Ovary (tissue), 7 donors: ENCODE measurements at regions not wholly inside any gene's neighbourhood (a gene's known extent, or its start where the extent isn't known, plus 50 kb on each side); places are given as distances from the start of the nearest gene placed in this dataset.

Experiments used
- DNase-seq, 5 donors: peaks; one replicate each; pipeline ENCODE4 v3.0.0-alpha.2; 2019 to 2020
- H3K27ac ChIP-seq, 2 donors: fragments of 200-600 bp; one replicate each; pipeline versions ENCODE4 v1.5.1 to v1.8.0; 2019 to 2022
- H3K27me3 ChIP-seq: fragments of 200-600 bp; one replicate; pipeline ENCODE4 v1.8.0; 2022
- H3K36me3 ChIP-seq: fragments of 200-600 bp; sonication (generic); one replicate; pipeline ENCODE4 v1.5.1; 2019
- H3K4me1 ChIP-seq: one replicate; pipeline ENCODE4 v1.8.1; 2013; ENCODE audit warnings: mild to moderate bottlenecking, moderate library complexity; ENCODE audit not compliant: insufficient read depth
- H3K4me3 ChIP-seq: fragments of 200-600 bp; sonication (generic); one replicate; pipeline ENCODE4 v1.5.1; 2017
- H3K9me3 ChIP-seq, 2 donors: fragments of 200-600 bp in 1 of 2; sonication (generic) in 1 of 2; one replicate each; pipeline versions ENCODE4 v1.5.1 to v1.8.1; 2013 to 2019; ENCODE audit warnings: mild to moderate bottlenecking in 1 of 2, moderate library complexity in 1 of 2
- EP300 ChIP-seq: sonication (generic); formaldehyde crosslinking; IDR thresholded peaks from one replicate; pipeline ENCODE4 v1.6.1; 2017; ENCODE audit warnings: antibody characterized with exemption
- POLR2A ChIP-seq: fragments of 450-650 bp; IDR thresholded peaks from one replicate; pipeline ENCODE4 v1.6.1; 2017; ENCODE audit warnings: antibody characterized with exemption, mild to moderate bottlenecking, moderate library complexity
- WGBS, 3 donors: extraction: QIAGEN DNeasy Blood & Tissue Kit in 1 of 3; methylation state at CpG; one replicate each; pipeline versions ENCODE4 v1.1.5 to v1.1.7; 2013 to 2017; 5-methylcytosine and 5-hydroxymethylcytosine counted together
- intact Hi-C, 4 donors: fragments of 100-400 bp; cut with DNase I; formaldehyde crosslinking; loops; one replicate each; pipeline versions ENCODE4 v1.11.0 to v1.15.1; 2022 to 2023
- TF ChIP-seq, protein P1 (sequence below), 3 donors: fragments of 450-650 bp in 2 of 3; fragments of 200-600 bp in 1 of 3; IDR thresholded peaks; one replicate each; pipeline versions ENCODE4 v1.5.1 to v1.8.0; 2016 to 2022; ENCODE audit warnings: antibody characterized with exemption in 3 of 3, mild to moderate bottlenecking in 1 of 3
- donor health status: DM: no; HTN: no; CAD: no; lungs with moderate emphysema.
- donor health status: DM: no; HTN: no; CAD: no.
- donor health status: Bipolar disorder and iron deficiency.
- donor health status: DM: no; HTN: no; CAD: no.
- donor health status: DM: yes; HTN: yes; CAD: no.

DNA sequence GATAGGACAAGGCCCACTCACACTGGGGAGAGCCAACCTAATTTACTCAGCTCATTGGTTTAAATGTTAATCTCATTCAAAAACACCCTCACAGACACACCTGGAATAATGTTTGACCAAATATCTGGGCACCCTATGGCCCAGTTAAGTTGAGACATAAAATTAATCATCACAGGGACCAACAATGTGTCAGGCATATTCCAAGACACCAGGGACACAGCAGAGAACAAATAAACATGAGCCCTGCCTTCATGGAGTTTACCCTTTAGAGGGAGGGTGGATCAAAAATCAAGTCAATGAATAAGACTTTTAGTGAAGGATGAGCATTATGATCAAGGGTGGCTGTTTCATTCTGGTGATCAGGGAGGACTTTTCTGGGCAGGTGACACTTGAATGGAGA, 98.7 kb upstream of the CHD6 start:
- H3K9me3 ChIP-seq, result no peaks in the 10 kb centered on the region
- DNase-seq, result no peak
- no peaks in the 10 kb centered on the region for H3K27me3 ChIP-seq
- no peak for TF ChIP-seq POLR2A
- TF ChIP-seq, protein P1, sequence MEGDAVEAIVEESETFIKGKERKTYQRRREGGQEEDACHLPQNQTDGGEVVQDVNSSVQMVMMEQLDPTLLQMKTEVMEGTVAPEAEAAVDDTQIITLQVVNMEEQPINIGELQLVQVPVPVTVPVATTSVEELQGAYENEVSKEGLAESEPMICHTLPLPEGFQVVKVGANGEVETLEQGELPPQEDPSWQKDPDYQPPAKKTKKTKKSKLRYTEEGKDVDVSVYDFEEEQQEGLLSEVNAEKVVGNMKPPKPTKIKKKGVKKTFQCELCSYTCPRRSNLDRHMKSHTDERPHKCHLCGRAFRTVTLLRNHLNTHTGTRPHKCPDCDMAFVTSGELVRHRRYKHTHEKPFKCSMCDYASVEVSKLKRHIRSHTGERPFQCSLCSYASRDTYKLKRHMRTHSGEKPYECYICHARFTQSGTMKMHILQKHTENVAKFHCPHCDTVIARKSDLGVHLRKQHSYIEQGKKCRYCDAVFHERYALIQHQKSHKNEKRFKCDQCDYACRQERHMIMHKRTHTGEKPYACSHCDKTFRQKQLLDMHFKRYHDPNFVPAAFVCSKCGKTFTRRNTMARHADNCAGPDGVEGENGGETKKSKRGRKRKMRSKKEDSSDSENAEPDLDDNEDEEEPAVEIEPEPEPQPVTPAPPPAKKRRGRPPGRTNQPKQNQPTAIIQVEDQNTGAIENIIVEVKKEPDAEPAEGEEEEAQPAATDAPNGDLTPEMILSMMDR (IDR thresholded peaks at IDR 0.05), result no peak
- no peak for TF ChIP-seq EP300
- no peak overlapping the region for H3K27ac ChIP-seq
- H3K4me1 ChIP-seq, result no peaks in the 10 kb centered on the region
- intact Hi-C loops, result no loop called here
- no peaks in the 10 kb centered on the region for H3K36me3 ChIP-seq
- H3K4me3 ChIP-seq, result no peak overlapping the region

DNA sequence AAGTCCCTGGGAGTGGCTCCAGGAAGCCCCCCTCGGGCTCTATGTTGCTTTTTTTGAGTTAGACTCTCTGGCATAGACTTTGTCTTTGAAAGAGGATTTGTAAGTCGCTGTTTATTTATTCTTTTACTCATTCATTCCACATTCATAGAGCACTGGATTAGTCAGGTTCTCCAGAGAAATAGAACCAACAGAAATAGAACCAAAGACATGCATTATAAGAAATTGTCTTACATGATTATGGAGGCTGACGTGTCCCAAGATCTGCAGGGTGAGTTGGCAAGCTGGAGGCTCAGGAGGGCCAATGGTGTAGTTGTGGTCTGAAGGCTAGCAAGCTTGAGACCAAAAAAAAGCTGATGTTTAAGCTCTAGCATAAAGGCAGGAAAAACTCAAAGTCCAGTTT, 98.3 kb upstream of the CHD6 start:
- TF ChIP-seq EP300 (no peak), POLR2A (no peak)
- TF ChIP-seq, protein P1 (IDR thresholded peaks at IDR 0.05), result no peak
- no peak for DNase-seq
- intact Hi-C loops, result no loop called here
- Histone ChIP-seq H3K4me1 (no peaks in the 10 kb centered on the region), H3K27me3 (no peaks in the 10 kb centered on the region), H3K36me3 (no peaks in the 10 kb centered on the region), H3K9me3 (no peaks in the 10 kb centered on the region), H3K4me3 (no peak overlapping the region), H3K27ac (no peak overlapping the region)
- 77 to 79% (median 79%) methylated on average over 3 of the region's 3 CpGs for WGBS, 3 donors

GRCh38 chr20:41715526-41715925, 97.3 kb upstream of the CHD6 start:
- no peak overlapping the region for H3K27ac ChIP-seq
- TF ChIP-seq EP300, result no peak
- TF ChIP-seq POLR2A, result no peak
- TF ChIP-seq, protein P1 (IDR thresholded peaks at IDR 0.05), result no peak
- 5 to 18% (median 6%) methylated on average over 1 of the region's 1 CpG for WGBS, 3 donors
- H3K9me3 ChIP-seq, result no peaks in the 10 kb centered on the region
- H3K4me1 ChIP-seq, result no peaks in the 10 kb centered on the region
- intact Hi-C loops, result no loop called here
- no peaks in the 10 kb centered on the region for H3K36me3 ChIP-seq
- no peak for DNase-seq
- no peaks in the 10 kb centered on the region for H3K27me3 ChIP-seq
- H3K4me3 ChIP-seq, result no peak overlapping the region

- WGBS, 3 donors, result 0 to 18% (median 9%) methylated on average over 1 of the region's 1 CpG
- intact Hi-C loops, result no loop called here
- no peaks in the 10 kb centered on the region for H3K4me1 ChIP-seq
- H3K27ac ChIP-seq, result no peak overlapping the region
- no peaks in the 10 kb centered on the region for H3K9me3 ChIP-seq
- no peaks in the 10 kb centered on the region for H3K27me3 ChIP-seq
- no peak for DNase-seq
- H3K4me3 ChIP-seq, result no peak overlapping the region
- no peaks in the 10 kb centered on the region for H3K36me3 ChIP-seq
- TF ChIP-seq POLR2A (no peak), EP300 (no peak)
- TF ChIP-seq, protein P1 (IDR thresholded peaks at IDR 0.05), result no peak
Measured at GRCh38 chr20:41714030-41714429, 95.9 kb upstream of the CHD6 start.

- H3K27ac ChIP-seq, result no peak overlapping the region
- no peaks in the 10 kb centered on the region for H3K4me1 ChIP-seq
- no peaks in the 10 kb centered on the region for H3K27me3 ChIP-seq
- H3K9me3 ChIP-seq, result no peaks in the 10 kb centered on the region
- DNase-seq, result no peak
- H3K4me3 ChIP-seq, result no peak overlapping the region
- TF ChIP-seq POLR2A (no peak), EP300 (no peak)
- TF ChIP-seq, protein P1 (IDR thresholded peaks at IDR 0.05), result no peak
- 89 to 92% (median 89%) methylated on average over 6 of the region's 6 CpGs for WGBS, 3 donors
- intact Hi-C loops, result no loop called here
- H3K36me3 ChIP-seq, result no peaks in the 10 kb centered on the region
Measured at GRCh38 chr20:41704896-41705295, 86.7 kb upstream of the CHD6 start.
